BLaER1 treated with 17β-estradiol and CSF1 and Interleukin-3, amounts not matched to agents 10 nM and 100 nM (cell line): ENCODE measurements at regions not wholly inside any gene's neighbourhood (a gene's known extent, or its start where the extent isn't known, plus 50 kb on each side); places are given as distances from the start of the nearest gene placed in this dataset.

ENCODE experiments used
- H3K27ac ChIP-seq, 11 experiments: shearing (Covaris generic); formaldehyde crosslinking; 2 replicates each; pipeline ENCODE4 v1.8.1; 2022
- H3K27me3 ChIP-seq, 11 experiments: shearing (Covaris generic); formaldehyde crosslinking; 2 replicates each; pipeline ENCODE4 v1.8.1; 2022
- H3K36me3 ChIP-seq, 11 experiments: shearing (Covaris generic); formaldehyde crosslinking; 2 replicates each; pipeline ENCODE4 v1.8.1; 2022
- H3K4me1 ChIP-seq, 10 experiments: shearing (Covaris generic); formaldehyde crosslinking; 2 replicates each; pipeline ENCODE4 v1.8.1; 2022
- H3K4me2 ChIP-seq, 11 experiments: shearing (Covaris generic); formaldehyde crosslinking; 2 replicates each; pipeline ENCODE4 v1.8.1; 2022
- H3K4me3 ChIP-seq, 10 experiments: shearing (Covaris generic); formaldehyde crosslinking; 2 replicates each; pipeline ENCODE4 v1.8.1; 2022
- H3K9ac ChIP-seq, 11 experiments: shearing (Covaris generic); formaldehyde crosslinking; 2 replicates each; pipeline ENCODE4 v1.8.1; 2022
- H3K9me3 ChIP-seq, 11 experiments: shearing (Covaris generic); formaldehyde crosslinking; replicated peaks in 1 of 11; 2 replicates each; pipeline ENCODE4 v1.8.1; 2022
- H4K20me1 ChIP-seq, 11 experiments: shearing (Covaris generic); formaldehyde crosslinking; 2 replicates each; pipeline ENCODE4 v1.8.1; 2022
- Cebpa-rat ChIP-seq, 11 experiments: shearing (Covaris generic); IDR thresholded peaks; 2 replicates each; pipeline ENCODE4 v1.8.1; 2022

DNA sequence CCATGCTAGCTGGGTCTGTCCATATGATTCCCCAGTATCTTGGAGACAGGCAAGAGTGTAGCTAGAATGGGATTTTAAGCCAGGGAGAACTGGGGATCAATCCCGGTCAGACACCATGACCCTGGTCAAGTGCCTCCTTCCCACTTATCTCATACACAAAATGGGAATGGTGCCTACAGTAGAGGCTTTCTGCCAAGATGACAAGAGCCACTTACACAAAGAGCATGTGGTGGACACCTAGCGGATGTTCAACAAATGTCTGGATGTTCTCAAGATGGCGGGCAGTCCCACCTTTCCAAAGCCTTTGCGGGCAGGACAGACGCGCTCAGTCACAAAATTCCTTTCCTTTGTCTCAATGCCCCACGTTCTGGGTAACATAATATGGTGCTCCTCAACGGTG, 57.3 kb downstream of the MAF start:
- Histone ChIP-seq H3K4me3 (no peak overlapping the region), H3K27me3 (no peaks in the 10 kb centered on the region), H4K20me1 (no peaks in the 10 kb centered on the region), H3K4me2 (peak overlapping the region in 3 of 11 experiments; percentile 65 to 86 (median 67); a peak in 6 of 22 replicates), H3K4me1 (peaks cover 0 to 41% (median 0%) of the 10 kb centered on the region in 10 experiments; a peak in 7 of 20 replicates), H3K27ac (peak overlapping the region in 3 of 11 experiments; percentile 65 to 73 (median 70); a peak in 5 of 22 replicates), H3K36me3 (no peaks in the 10 kb centered on the region), H3K9me3 (peaks cover 0 to 7% (median 0%) of the 10 kb centered on the region in 11 experiments; a peak in 1 of 22 replicates), H3K9ac (peak overlapping the region in 1 of 11 experiments; percentile 28; a peak in 1 of 22 replicates)
- TF ChIP-seq Cebpa-rat (IDR thresholded peaks at IDR 0.05) = no peak

DNA sequence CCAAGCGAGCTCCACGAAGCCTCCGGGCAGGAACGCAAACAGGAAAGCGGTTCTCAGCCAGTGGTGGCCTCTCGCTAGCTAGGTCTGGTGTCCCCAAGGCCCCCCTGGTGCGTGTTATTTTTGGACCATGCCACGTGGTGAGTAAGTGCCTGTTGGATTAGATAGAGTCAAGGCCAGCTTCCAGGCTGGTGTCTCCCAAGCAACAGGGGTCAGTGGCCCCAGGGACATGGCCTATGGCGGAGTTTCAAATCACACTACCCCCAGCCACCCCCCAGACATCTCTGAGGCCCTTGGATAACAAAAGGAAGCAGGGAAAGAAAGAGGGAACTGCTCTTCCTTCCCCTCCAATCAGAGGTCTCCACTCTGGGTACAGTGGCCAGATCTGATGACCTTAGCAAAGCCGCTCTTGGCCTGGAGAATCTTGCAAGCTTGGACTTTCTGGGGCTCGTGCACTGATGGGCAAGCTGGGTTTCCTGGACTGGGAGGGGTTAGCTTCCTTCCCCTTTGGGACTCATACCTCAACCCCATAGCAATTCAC, 58.2 kb downstream of the MAF start:
- Histone ChIP-seq H4K20me1 (no peaks in the 10 kb centered on the region), H3K4me3 (no peak overlapping the region), H3K9ac (no peak overlapping the region; a peak in 1 of 22 replicates), H3K27me3 (no peaks in the 10 kb centered on the region), H3K4me1 (peaks cover 0 to 42% (median 0%) of the 10 kb centered on the region in 10 experiments; a peak in 7 of 20 replicates), H3K36me3 (no peaks in the 10 kb centered on the region), H3K9me3 (peaks cover 0 to 7% (median 0%) of the 10 kb centered on the region in 11 experiments; a peak in 1 of 22 replicates), H3K4me2 (peak overlapping the region in 4 of 11 experiments; percentile 28 to 86 (median 66); a peak in 7 of 22 replicates), H3K27ac (peak overlapping the region in 3 of 11 experiments; percentile 65 to 74 (median 70); a peak in 5 of 22 replicates)
- TF ChIP-seq Cebpa-rat (IDR thresholded peaks at IDR 0.05) = no peak

DNA sequence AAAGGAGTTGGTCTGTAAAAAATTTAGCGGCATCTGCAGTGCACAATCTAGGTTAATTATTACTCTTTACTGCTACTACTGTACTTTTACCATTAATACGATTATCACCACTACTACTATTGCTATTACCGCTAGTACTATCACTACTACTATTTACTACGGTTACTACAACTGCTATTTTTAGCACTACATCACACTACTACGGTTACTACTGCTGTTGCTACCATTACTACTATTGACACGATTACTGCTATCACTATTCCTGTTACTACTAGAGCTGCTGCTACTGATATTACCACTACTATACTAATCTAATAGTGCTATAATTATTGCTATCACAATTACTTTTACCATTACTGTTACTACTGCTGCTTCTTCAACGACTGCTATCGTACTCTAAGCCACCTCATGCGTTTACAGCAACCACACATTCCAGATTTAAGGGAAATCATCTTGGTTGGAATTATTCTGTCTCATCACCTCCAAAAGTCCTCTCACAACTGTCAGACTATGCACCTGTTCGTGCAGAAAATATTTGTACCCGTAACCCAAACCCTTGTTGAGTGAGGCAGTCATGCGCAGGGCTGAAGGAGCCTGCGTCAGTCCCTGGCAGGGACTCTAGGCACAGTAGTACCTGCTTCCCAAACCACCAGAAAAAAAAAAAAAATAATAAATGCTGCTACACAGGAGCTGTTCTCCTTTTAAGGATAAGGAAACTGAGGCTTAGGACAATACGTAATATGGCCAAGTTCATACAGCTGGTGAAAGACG, 59.5 kb downstream of the MAF start:
- Histone ChIP-seq H3K9ac (no peak overlapping the region), H3K4me2 (peak overlapping the region in 2 of 11 experiments; percentile 67 to 86; a peak in 3 of 22 replicates), H4K20me1 (no peaks in the 10 kb centered on the region), H3K9me3 (peaks cover 0 to 7% (median 0%) of the 10 kb centered on the region in 11 experiments; a peak in 1 of 22 replicates), H3K27me3 (no peaks in the 10 kb centered on the region), H3K27ac (peak overlapping the region in 1 of 11 experiments; percentile 74; a peak in 1 of 22 replicates), H3K36me3 (no peaks in the 10 kb centered on the region), H3K4me1 (peaks cover 0 to 50% (median 0%) of the 10 kb centered on the region in 10 experiments; a peak in 7 of 20 replicates), H3K4me3 (no peak overlapping the region)
- TF ChIP-seq Cebpa-rat (IDR thresholded peaks at IDR 0.05) = no peak

DNA sequence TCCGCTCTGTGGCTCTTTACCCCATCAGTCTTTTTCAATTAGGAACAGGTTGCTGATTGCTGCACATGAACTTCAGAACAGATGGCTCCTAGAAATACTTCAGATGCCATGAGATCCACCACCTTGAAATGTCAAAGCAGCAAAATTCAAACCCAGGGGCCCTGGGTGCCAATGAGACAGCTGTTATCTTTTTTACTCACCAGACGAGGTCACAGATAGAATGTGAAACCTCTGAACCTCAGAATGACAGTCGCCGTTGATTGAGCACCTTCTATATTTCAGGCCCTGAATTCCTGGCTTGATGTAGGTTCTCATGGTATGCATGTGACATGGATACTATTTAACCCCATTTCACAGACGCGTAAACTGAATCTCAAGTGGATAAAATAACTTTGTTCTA, 63.0 kb downstream of the MAF start:
- Histone ChIP-seq H3K27me3 (no peaks in the 10 kb centered on the region), H4K20me1 (no peaks in the 10 kb centered on the region), H3K9ac (no peak overlapping the region), H3K4me1 (peaks cover 0 to 52% (median 0%) of the 10 kb centered on the region in 10 experiments; a peak in 7 of 20 replicates), H3K36me3 (no peaks in the 10 kb centered on the region), H3K27ac (no peak overlapping the region), H3K4me3 (no peak overlapping the region), H3K4me2 (no peak overlapping the region), H3K9me3 (no peaks in the 10 kb centered on the region)
- no peak for TF ChIP-seq Cebpa-rat (IDR thresholded peaks at IDR 0.05)

DNA sequence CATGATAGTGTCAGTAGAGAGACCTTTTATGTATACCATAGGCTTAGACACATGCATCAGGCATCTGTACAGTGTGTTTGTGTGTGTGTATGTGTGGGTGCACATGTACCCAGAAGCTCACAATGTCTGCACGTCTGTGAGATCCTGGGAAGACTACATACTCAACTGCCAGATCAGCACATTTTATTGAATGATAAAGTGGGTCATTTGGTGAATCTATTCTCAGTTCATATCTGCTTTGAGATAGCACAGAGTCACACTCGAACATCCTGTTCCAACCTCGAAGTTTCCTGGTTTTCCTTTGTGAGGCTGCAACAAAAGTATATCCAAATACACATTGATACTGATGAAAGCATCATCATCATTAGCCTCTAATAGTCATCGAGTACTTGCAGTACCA, 63.6 kb downstream of the MAF start:
- Histone ChIP-seq H3K4me3 (no peak overlapping the region), H3K36me3 (no peaks in the 10 kb centered on the region), H4K20me1 (no peaks in the 10 kb centered on the region), H3K4me1 (peaks cover 0 to 49% (median 0%) of the 10 kb centered on the region in 10 experiments; a peak in 7 of 20 replicates), H3K27me3 (no peaks in the 10 kb centered on the region), H3K9ac (no peak overlapping the region), H3K27ac (no peak overlapping the region), H3K4me2 (peak overlapping the region in 1 of 11 experiments; percentile 23; a peak in 1 of 22 replicates), H3K9me3 (no peaks in the 10 kb centered on the region)
- no peak for TF ChIP-seq Cebpa-rat (IDR thresholded peaks at IDR 0.05)

DNA sequence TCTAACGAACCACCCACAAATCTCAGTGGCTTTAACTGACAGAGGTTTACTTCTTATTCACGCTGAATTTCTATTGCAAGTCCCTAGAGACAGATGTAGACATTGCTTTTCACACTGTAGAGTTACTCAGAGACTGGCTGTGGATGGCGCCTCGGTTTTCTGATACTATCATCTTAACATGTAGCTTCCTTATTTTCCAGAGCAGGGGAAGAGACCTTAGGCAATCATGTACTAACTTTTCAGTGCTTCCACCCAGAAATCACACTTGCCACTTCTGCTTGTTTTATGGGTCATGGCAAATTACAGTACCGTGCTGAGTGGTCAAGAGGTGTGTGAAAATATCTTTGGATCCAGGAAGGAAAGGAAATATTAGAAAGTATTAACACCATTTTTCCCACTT, 65.4 kb downstream of the MAF start:
- TF ChIP-seq Cebpa-rat (IDR thresholded peaks at IDR 0.05) = no peak
- Histone ChIP-seq H3K4me1 (peaks cover 0 to 53% (median 0%) of the 10 kb centered on the region in 10 experiments; a peak in 6 of 20 replicates), H3K4me3 (no peak overlapping the region)

DNA sequence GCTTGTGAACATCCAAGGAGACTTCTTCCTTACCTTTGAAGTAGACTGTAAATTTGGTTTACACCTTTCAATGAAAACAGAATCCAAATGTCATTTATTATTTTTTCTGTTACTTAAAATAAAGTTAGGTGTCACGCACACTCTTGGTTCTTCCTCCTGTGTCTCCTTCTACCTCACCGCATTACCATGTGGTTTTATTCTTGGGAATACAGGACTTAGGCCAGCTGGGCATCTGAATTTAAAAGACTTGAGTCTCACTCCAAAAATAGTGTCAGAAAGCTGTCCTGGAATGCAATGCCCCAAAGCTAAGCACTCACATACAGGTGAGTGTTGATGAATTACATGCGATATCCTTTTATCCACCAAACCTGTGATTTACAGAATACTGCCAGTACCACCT, 66.4 kb downstream of the MAF start:
- Histone ChIP-seq H3K36me3 (no peaks in the 10 kb centered on the region), H3K4me3 (no peak overlapping the region), H3K27me3 (no peaks in the 10 kb centered on the region), H3K27ac (no peak overlapping the region), H3K9ac (no peak overlapping the region), H3K9me3 (no peaks in the 10 kb centered on the region), H4K20me1 (no peaks in the 10 kb centered on the region), H3K4me2 (no peak overlapping the region), H3K4me1 (peaks cover 0 to 53% (median 0%) of the 10 kb centered on the region in 10 experiments; a peak in 6 of 20 replicates)
- no peak for TF ChIP-seq Cebpa-rat (IDR thresholded peaks at IDR 0.05)

More for the DNA sequence above, 65.4 kb downstream of the MAF start:
- Histone ChIP-seq H3K9me3 (no peaks in the 10 kb centered on the region), H3K36me3 (no peaks in the 10 kb centered on the region), H3K27me3 (no peaks in the 10 kb centered on the region), H3K27ac (0 out of 22 replicates have a peak overlapping the region, but pooled peaks of 1 of the 11 experiments have one; percentile 25), H4K20me1 (no peaks in the 10 kb centered on the region), H3K4me2 (peak overlapping the region in 3 of 11 experiments; percentile 44 to 75 (median 73); a peak in 6 of 22 replicates), H3K9ac (no peak overlapping the region)

- Histone ChIP-seq H3K9ac (no peak overlapping the region), H3K27ac (no peak overlapping the region), H3K36me3 (no peaks in the 10 kb centered on the region), H3K9me3 (no peaks in the 10 kb centered on the region), H3K27me3 (no peaks in the 10 kb centered on the region), H4K20me1 (no peaks in the 10 kb centered on the region), H3K4me1 (peaks cover 0 to 54% (median 0%) of the 10 kb centered on the region in 10 experiments; a peak in 6 of 20 replicates), H3K4me3 (no peak overlapping the region), H3K4me2 (no peak overlapping the region)
- no peak for TF ChIP-seq Cebpa-rat (IDR thresholded peaks at IDR 0.05)
Observed at GRCh38 chr16:79533292-79533691, 67.2 kb downstream of the MAF start.

DNA sequence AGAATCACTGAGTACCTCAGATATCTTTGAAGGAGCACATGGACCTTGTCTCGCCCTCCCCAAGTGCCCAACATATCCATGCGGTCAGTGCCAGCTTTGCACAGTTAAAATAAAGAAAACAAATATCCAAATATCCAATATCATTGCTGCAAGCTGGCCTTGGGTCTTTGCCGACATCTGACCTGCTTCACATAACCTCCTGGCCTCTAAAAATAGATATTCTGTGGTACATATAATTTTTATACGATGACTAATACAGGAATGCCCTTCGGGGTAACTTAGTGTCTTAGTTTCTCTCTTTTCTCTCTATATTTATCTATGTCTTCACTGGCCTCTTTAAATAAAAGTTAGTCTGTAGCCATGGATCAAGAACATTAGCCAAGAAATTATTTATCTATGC, 67.8 kb downstream of the MAF start:
- no peak for TF ChIP-seq Cebpa-rat (IDR thresholded peaks at IDR 0.05)
- H3K36me3 ChIP-seq = no peaks in the 10 kb centered on the region
- H3K4me2 ChIP-seq = 0 out of 22 replicates have a peak overlapping the region, but pooled peaks of 1 of the 11 experiments have one; percentile 17
- no peaks in the 10 kb centered on the region for H3K9me3 ChIP-seq
- H3K27ac ChIP-seq = no peak overlapping the region
- H3K4me1 ChIP-seq = peaks cover 0 to 59% (median 0%) of the 10 kb centered on the region in 10 experiments; a peak in 6 of 20 replicates
- H3K9ac ChIP-seq = no peak overlapping the region
- H3K4me3 ChIP-seq = no peak overlapping the region
- H3K27me3 ChIP-seq = no peaks in the 10 kb centered on the region
- H4K20me1 ChIP-seq = no peaks in the 10 kb centered on the region
